Left colon (tissue), 2 donors: ENCODE measurements at regions not wholly inside any gene's neighbourhood (a gene's known extent, or its start where the extent isn't known, plus 50 kb on each side); places are given as distances from the start of the nearest gene placed in this dataset.
"Not testable (repeated sequence)": the region's sequence is repeated elsewhere in the genome, so short reads cannot be mapped to it uniquely, and the experiment has no call there.

Experiments
- ATAC-seq: fragments of 200-7000 bp; cut with Tn5 transposase; one replicate; pipeline ENCODE4 v1.9.1; 2020; ENCODE audit warnings: mild to moderate bottlenecking, moderate library complexity
- DNase-seq, 2 donors: peaks; one replicate each; pipeline ENCODE4 v3.0.0-alpha.2; 2020
- intact Hi-C, 2 donors: fragments of 100-400 bp; cut with DNase I in 1 of 2; cut with micrococcal nuclease in 1 of 2; formaldehyde crosslinking; loops; one replicate each; pipeline versions ENCODE4 v1.11.2 to v1.14.0; 2022; cut with DNase I, micrococcal nuclease
- donor health status: DM: no; HTN: no; CAD: no.
- donor health status: DM: yes; HTN: yes; CAD: no.

DNA sequence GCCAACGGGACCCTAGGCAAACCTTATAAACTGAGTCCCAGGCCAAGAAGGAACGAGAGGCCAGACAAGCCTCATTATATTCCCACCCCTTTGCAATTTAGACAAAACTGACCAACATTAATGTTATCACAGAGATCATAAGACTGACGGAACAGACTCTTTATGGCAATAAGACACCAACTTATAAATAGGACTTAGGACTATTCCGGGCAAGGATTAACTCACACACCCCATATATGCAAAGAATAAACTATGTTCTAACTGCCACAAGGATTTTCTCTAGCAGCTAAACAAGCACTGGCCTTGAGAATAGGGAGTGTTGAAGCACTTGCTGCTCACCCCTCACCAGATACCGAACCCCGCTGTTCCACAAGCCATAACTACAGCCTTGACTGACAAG, 91.1 kb upstream of the FCGR1A start:
- DNase-seq, intact Hi-C loops: not testable (repeated sequence)
- ATAC-seq = peak; percentile 87

- ATAC-seq, intact Hi-C loops, DNase-seq: not testable (repeated sequence)
Measured at GRCh38 chr1:149692804-149693539, 89.5 kb upstream of the FCGR1A start.

DNA sequence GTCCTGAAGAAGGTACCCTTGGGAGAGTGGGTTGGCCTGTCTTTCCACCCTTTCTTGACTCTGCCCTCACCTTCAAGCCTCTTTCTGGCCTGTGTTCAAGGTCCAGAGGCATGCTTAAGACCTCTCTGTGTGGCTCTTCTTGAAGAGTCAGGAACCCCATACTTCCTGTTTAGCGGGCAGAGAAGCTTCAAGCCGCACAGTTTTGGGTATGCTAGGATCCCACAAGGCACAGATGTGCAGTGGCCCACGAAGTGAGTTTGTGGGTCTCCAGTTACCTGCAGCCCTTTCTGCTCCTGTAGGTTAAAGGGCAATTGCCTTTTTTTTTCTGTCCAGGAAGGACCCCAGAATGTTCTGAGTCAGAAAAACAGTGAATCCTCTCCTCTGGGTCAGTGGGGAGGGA, 87.4 kb upstream of the FCGR1A start:
- ATAC-seq, intact Hi-C loops, DNase-seq: not testable (repeated sequence)

GRCh38 chr1:149700220-149700619, 82.3 kb upstream of the FCGR1A start:
- intact Hi-C loops, ATAC-seq, DNase-seq: not testable (repeated sequence)

DNA sequence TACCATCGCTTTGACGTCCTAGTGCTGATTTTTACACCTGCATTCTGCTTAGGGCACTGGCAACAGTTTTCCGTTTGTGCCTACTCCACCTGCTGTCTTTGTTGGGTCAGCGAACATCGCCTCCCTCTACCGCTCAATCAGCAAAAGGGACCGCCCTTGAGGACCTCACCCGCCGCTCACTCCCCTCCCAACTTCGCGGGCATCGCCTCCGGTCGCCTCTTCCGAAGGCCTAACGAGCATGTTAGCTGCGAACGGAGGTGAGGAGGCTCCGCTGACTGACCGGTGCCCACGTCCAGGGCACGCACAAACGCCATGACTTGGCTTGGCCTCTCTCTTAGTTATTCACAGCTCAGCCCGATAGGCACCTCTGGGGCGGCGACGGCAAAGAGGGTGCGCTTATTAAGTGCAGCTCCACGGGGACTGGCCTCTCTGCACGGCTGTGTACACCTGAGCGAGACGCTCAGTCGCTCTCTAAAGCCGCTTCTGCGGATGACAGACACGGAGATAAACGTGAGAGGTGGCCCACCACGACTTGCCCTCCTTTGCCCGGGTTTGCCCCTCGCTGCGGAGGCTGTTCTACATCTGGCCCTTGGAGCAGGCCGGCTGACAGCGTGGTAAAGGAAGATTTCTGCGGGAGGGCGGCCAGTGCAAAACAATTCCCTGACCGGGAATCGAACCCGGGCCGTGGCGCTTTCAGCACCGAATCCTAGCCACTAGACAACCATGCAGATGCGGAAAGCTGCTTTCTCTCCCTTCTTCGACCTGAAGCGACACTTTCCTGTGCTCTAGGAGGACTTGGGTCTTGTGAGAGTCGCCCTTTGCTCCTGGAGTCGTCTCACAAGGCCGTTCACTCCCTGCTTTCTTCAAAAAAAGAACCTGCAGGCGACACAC, 81.6 kb upstream of the FCGR1A start:
- intact Hi-C loops, DNase-seq, ATAC-seq: not testable (repeated sequence)

GRCh38 chr1:149708192-149708853, 74.2 kb upstream of the FCGR1A start:
- ATAC-seq (peak; percentile 79), DNase-seq (peak; percentile 40 to 59)
- intact Hi-C loops = not testable (repeated sequence)

GRCh38 chr1:149711651-149712050, 70.8 kb upstream of the FCGR1A start:
- intact Hi-C loops, DNase-seq: not testable (repeated sequence)
- peak; percentile 76 for ATAC-seq

GRCh38 chr1:149712154-149712927, 70.2 kb upstream of the FCGR1A start:
- intact Hi-C loops = not testable (repeated sequence)
- ATAC-seq = peak; percentile 32
- DNase-seq = peak in 1 of 2 donors; percentile 14

- DNase-seq, intact Hi-C loops: not testable (repeated sequence)
- peak; percentile 21 for ATAC-seq
Measured at GRCh38 chr1:149713513-149713912, 69.0 kb upstream of the FCGR1A start.

GRCh38 chr1:149713952-149714351, 68.5 kb upstream of the FCGR1A start:
- peak; percentile 53 for ATAC-seq
- DNase-seq, intact Hi-C loops: not testable (repeated sequence)

DNA sequence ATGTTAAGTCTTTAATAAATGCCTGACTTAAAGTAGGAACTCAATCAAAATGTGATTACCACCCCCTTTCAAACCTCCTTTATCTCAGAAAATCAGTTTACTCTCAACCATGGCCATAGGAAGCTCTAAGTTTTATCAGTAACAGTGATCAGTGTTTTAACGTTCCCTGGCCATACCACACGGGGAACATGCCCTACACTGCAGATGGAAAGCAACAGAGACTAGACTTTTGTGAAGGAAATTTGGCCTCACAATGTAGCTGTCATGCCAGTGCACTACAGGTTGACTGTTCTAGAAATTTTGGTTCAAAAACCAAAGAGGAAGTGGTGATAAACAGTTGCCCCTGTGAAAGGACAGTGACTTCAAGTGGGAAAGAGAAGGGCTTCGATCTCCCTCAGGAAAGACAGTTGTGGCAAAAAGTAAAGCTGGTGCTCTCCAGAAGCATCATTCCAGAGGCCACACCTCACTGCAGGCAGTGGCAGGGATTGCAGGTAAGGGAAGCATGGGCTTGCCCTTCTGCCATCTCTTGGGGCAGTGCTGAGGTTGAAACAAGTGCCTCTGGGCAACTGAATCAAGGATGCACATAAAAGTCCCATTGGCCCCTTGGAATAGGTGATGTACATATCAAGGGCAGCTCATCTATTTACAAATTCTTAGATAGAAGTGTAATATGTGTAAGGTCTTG, 57.7 kb upstream of the FCGR1A start:
- ATAC-seq, intact Hi-C loops, DNase-seq: not testable (repeated sequence)

DNA sequence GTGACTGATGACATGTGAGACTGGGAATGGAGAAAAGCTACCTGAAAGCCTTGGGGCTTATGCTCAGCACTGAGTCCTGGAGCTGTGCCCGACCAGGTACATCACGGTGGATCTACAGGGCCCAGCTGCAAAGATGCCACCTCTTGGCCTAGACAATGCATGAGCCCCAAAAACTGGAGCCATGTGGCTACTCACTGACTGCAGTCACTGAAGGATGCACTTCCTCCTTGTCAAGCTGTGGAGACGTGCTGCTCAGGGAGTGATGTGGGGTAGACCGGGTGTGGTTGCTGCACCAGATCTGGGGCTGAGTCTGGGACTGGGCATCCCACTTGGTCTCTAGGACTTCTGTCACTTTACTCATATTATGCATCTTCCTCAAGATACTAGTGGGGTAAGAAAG, 55.8 kb upstream of the FCGR1A start:
- DNase-seq, ATAC-seq, intact Hi-C loops: not testable (repeated sequence)

- ATAC-seq, DNase-seq, intact Hi-C loops: not testable (repeated sequence)
Measured at GRCh38 chr1:149728598-149728997, 53.9 kb upstream of the FCGR1A start.
